ENCODE measurements at regions not wholly inside any gene's neighbourhood (a gene's known extent, or its start where the extent isn't known, plus 50 kb on each side); places are given as distances from the start of the nearest gene placed in this dataset.

DNA sequence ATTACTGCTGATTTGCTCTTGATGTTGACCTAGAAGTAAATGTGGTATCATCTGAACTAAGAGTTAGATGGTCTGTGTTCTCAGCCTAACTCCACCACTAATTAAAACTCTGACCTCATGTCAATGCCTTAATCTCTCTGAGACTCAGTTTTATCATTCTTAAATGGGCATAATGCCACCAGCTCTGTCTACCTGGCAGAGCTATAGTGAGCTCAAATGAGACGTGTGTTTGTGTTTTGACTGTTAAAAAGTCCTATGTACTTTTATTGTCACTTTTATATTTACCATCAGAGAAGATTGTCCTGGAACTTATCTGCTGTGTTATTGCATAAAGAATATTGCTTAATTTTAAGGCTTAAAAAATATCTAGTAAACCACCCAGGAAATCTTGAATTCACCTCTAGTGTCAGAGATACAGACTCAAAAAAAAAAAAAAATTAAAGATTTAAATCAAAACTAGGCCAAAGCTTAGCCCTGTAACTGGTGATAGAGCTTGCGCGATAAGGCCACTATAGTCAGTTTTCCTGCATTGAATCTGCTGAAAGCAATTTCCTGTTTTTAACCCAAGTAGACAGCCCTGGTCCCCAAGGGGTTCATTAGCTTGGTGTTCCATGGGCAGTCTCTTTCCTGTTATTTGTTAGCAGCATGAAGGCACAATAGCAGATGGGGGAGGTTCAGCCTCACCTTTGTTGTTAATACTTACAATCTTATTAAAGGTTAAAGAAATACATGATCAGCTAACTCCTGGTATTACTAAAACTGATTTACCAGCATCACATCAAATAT is 261.8 kb downstream of the ATP23 start:
- no peak for DNase-seq

DNA sequence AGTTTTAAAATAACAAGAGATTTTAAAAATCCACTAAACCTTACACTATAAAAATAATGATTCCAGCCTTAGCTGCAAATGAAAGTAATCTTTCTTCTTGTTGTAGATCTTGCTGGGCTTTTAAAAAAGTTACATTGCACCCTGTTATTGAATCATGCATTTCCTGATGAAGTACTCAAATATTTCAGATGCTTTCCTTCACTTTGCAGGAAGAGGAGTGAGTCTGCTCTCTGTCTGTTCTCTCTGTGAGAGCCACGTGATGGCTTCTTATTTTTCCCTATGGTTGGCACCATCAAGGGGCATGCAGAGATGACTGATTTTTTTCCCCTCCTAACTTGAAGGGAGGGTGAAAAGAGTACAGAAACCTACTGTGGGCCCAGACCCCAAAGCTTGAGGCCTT is 262.7 kb downstream of the ATP23 start:
- DNase-seq: no peak

DNA sequence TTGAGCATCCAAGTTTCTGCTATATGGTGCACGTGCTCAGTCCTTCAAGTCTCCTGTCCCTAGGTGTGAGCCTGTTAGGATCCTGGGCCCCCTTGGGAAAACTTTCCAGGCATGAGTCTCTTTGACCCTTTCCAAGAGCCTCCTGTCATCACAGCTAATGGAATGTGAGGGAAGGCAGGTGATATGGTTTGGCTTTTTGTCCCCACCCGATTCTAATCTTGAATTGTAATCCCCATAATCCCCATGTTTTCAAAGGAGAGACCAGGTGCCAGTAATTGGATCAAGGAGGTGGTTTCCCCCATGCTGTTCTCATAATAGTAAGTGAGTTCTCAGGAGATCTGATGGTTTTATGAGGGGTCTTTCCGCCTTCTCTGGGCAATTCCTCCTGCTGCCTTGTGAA is 265.5 kb downstream of the ATP23 start:
- DNase-seq: no peak

DNA sequence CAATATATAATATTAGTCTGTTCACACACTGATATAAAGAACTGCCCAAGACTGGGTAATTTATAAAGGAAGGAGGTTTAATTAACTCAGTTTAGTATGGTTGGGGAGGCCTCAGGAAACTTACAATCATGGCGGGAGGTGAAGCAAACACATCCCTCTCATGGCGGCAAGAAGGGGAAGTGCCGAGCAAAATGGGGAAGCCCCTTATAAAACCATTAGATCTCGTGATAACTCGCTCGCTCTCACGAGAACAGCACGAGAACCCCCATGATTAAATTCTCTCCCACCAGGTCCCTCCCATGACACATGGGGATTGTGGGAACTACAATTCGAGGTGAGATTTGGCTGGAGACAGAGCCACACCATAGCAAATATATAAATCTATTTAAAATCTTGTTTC is 269.8 kb downstream of the ATP23 start:
- DNase-seq: no peak

DNA sequence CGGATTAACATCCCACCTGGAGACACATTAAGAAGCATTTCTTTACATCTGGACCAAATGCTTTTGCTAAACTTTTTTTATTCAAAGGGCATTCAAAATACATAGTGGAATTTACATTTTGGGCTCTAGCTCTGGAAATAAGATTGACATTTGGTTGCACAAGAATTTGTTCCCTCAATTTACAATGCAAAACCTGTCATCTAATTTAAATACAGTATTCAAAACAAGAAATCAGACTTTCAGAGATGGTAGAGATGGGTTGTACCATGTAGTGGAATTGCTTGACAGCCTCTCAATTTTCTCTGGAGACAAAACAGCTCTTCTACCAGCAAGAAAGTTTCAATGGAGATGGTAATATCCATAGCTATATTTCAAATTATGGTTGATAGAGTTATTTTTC is 275.8 kb downstream of the ATP23 start:
- no peak for DNase-seq

DNA sequence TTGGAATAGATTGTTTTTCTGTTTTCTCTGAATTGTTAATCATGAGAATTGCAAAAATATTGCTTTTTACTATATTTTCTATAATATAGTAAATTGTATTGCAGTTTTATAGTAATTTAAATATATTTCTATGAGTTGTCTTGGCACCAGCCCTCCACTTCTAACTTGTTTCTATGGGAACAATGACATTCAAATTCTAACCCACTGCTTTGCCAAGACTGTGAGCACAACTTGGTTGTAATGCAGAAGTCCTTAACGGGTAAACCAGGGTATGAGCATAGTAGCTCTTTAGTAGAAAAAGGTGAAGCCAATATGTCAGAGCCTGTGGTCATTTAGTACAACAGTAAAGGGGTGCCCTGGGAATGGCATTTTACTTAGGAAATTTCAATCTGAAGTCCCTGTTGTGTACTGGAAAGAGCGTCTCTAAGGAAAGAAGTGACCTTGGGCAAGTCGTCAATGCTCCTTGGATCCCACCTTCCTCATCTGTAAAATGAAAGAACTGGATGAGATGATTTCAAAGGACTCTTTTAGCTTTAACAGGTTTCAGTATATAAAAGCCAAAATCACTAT is 283.3 kb downstream of the ATP23 start:
- no peak for DNase-seq

DNA sequence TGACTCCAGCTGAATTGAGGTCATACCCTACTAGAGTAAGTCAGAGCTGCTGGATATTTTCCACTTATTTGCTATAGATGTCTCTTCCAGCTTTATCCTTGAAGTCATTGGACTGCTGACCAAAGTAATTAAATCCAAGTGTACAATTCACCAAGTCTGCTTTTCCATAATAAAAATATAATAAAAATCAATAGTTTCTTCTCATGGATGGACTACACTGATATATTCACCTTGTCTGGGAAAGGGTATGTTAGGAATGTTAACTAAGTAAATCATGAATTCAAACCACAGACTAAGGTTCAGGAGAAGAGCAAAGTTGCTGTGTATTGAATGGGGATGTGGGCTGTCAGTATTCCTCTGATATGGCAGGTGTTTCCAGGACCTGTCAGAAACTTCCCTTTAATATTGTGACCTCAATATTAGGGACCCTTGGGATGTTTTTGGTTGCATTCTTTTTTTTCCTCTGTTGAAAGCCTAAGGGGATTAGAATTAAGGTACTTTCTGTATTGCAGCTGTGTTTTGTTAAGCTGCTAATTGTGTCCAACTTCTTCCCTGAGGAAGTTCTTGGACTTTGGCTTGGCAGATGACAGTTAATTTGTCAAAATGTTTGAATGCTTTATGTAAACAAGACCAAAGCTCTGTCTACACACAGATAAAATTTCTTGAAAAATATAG is 284.0 kb downstream of the ATP23 start:
- DNase-seq: no peak

DNA sequence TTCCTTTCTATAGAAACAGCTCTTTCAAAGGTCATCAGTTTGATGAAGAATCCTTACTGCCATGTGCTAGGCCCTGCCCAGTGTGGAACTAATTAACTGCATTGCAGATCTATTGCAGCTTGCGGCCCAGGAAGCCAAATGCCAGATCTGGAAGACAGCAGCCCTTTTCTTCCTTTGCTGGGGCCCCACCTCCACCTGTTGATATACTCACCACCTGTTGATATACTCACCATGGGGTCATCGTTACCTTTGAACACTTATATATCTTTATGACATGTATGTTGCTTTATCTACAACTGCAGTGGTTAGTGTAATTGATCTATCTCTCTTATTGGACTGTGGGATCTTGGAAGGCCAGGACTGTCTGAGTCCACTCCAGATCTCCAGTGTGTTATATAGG is 292.5 kb downstream of the ATP23 start:
- no peak for DNase-seq

DNA sequence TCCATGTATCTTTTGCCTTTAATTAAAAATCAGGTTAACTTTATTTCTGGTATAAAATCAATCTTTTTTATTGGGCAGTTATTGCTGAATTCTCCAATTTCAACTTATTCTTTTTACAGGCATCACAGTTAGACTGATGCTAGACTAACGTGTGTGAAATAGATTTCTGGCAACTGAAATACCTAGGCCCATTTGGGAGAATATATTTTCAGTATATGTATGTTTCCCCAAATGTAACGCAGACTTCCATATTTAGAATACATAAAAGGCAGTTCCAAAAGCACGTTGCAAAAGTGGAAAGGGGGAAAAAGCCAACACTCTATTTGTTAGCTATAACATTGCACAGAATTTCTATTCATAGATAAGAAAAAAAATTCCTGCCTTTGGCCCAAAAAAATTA is 297.0 kb downstream of the ATP23 start:
- DNase-seq: no peak

DNA sequence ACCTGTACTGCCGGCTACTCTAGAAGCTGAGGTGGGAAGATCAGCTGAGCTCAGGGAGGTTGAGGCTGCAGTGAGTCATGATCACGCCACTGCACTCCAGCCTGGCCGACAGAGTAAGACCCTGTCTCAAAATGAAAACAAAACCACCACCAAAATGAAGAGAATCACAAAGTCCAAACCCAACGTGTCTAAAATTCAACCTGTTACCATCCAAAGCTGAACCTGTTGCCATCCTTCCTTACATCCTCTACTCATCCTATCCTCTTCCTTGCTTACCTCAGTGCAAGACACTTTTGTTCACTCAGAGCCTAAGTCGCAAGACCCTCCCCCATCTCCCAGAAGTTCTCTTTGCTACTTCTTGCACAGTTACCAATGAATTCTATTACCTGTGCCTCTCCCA is 299.7 kb downstream of the ATP23 start:
- no peak for DNase-seq

DNA sequence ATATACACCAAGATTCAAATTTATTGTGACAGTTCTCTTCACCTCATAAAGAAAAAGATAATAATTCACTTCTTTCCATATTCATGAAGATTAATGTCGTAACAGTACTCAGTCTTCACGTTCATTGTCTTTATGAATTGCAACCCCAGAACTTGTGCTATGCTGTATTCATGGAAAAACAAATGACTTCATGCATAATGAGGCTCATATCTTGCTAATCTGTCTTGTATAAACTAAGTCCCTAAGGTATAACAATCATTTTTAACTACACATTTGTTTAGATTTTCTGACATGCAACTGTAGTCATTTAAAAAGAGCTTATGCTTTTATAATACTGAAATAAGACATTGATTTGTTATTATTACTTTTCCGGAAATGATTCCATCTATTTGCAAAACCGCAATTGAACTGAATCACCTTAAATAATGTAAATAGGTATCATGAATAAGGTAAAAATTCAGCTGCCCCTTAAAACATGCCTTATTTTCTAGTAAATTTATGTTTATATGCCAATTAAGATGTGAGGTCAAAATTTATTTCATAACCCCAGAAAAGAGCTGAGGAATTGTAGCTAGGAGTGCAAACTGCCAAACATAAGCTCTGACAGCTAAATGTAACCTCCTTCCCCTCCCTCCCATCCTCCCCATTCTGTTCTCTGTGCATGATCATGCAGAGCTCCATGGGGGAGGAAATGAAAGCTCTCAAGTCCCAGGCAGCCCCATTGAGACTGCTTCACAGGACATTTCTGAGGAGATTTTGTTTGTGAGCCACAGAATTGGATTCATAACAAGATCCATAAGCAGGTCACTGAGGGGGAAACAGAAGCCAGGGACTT is 301.6 kb downstream of the ATP23 start:
- no peak for DNase-seq

DNA sequence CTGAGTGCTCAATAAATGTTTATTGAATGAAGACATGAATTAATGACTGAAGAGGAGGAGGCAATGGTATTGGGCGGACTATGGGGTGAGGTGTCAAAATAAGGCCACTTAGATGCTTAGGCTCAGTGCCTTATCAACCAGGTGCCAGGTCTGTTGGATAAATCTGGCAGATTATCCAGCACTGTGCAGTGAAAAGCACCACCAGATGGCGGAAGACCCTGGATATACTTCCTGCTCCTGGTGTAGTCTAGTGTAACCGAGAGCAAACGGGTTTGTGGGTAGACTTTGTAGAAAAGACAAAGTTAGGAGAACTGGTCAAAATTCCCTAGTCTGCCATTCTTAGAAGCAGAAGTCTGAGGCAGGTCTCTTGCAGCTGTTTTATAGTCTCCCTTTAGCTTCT is 306.3 kb downstream of the ATP23 start:
- DNase-seq: no peak

DNA sequence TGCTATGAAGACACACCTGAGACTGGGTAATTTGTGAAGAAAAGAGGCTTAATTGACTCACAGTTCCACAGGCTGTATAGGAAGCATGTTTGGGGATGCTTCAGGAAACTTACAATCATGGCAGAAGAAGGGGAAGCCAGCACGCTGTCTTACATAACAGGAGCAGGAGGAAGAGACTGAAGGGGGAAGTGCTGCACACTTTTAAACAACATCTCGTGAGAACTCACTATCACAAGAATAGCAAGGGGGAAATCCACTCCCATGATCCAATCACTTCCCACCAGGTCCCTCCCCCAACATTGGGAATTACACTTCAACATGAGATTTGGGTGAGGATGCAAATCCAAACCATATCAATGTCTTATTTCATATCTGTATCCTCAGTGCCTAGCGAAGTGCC is 307.2 kb downstream of the ATP23 start:
- DNase-seq: peak in 1 of 3 donors; percentile 1

DNA sequence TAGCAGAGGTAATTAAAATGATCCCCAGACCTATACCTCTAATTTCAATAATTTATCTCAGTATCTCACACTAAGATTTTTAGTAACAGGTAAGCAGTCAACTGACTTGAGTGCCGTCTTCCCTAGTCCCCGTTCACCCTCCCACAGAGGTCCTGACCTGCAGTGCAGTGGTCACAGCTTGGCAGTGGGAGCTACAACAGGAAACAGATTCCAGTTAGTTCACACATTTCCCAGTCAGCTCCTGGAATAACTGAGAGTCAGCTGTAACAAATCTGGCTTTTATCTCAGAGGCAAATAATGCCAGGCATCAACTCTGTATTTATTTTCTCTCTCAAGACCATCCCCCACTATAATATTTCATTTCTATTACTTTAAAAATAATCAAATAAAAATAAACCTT is 308.2 kb downstream of the ATP23 start:
- no peak for DNase-seq

DNA sequence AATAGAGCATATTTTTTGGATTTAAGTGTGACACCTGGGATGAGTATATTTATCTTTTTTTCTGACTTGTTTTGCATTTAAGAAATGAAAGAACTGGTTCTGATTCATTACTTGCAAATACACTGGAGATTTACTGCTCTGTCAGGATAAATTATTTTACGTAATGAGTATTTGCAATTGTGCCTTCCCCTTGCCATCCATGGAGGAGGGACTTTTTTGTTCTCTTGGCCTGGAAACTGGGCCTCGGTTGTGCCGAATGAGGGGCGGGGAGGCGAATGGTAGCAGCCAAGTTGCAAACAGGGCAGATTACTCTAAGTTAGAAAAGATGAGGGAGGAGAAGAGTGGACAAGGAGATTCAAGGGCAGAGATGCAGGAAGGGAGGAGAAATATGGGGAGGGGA is 308.7 kb downstream of the ATP23 start:
- no peak for DNase-seq

DNA sequence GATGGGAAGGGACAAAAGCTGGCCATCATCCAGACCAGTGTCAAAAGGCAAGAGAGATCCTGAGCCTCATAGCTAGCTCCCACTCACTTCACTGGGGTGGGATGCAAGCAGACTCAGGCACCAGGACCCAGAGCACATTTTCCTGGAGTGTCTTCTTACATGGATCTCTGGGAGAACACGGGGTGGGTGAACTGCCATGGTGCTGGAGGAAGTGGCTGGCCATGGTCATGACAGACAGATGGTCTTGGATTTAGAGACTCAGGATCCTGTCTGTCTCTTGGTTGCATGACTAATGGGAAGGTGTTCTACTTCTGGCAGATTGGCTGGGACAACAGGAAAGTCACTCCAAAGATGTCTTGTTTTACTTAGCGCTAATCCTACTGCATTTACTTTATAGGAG is 311.5 kb downstream of the ATP23 start:
- no peak for DNase-seq

DNA sequence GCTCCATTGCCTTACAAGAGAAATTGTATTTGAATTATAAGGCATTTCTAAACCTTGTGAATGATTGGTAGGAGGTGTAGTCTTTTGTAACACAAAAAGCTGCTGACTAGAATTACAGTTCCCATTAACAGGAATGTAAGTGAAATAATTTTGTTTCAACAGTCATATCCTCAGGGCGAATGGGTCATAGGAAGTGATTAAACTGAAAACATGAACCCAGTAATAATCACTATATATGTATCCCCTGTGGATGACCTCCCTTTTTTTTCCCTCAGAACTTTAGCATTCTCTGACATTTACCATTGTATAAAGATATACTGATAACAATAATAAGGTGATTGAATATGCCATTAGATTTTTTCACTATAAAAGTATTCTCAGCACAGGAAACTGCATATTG is 312.3 kb downstream of the ATP23 start:
- no peak for DNase-seq

DNA sequence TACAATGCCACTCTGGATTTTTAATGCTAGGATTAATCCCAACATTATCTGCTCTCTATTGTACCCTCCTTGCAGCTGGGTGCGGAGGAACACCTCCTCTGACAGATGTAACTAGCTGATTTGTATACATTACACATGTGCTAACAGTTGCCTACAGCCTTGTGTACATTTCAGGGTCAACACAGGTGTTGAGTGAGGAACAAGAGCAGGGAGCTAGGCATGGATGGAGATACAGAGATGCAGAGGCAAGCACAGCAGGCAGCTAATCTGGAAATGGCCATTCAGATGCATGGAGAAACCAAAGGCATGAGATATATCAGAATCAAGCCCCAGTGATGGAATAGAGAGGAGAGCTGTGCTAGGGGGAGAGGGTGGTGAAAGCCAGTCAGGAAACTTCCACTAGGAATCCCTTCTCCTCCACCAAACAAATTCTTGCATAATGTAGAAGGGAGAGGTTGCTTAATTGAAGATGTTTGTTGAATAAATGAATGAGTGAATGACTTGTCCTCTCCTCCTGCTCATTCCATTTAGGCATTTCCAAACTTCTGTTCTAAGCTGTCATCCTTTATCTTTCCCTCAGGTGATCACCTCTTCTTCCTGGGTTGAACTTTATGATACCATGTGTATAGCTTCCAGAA is 313.2 kb downstream of the ATP23 start:
- DNase-seq: no peak

DNA sequence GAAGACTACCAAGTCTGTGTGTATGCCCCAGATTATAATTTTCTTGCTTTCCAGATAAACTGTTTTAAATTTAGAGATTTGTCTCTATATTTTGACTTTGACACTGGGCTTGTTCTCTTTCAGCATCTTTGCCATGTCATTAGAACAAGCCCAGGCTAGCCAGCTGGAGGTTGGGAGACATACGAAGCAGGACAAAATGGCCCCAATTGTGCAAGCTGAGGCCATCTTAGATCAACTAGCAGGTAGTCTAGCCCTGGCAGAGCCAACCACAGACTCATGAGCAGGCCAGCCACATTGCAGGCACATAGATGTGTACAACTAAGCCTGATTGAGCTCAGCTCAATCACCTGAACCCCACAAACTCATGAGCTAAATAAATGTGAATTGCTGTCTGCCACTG is 321.4 kb downstream of the ATP23 start:
- no peak for DNase-seq

DNA sequence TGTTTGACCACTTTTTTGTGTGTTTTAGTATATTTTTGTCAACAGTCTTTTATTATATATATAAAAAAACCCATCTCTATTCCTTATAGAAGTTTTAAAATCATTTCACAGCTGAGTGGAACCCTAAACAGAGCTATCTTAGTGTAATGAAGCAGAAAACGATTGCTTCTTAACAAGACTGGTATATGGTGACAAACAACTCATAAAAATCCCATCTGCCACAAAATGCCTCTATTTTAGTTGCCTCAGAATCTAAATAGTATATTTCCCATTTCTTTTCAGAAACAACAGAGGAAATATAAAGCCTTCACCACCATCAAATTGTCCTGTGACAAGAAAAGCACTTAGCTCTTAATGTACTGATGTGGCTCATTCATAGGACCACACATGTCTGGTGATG is 322.4 kb downstream of the ATP23 start:
- no peak for DNase-seq

DNA sequence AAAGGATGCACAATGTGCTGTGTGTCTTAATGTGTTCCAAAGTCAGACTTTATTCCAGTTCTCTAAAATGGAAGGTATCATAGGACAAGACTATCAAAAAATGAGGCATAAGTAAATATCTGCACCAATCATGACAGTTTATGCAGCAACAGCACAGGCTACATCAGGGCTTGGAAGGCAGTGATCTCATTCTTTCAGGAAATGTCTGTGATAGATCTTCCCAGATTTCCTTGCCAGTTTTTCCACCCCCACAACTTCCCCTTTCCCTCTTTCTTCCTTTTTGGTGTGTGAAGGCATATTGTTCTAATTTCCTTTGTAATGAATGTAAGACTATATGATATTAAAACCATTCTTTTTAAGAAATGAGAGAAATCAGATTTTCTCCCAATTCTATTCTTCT is 326.7 kb downstream of the ATP23 start:
- peak in 2 of 3 donors; percentile 0 to 1 for DNase-seq

DNA sequence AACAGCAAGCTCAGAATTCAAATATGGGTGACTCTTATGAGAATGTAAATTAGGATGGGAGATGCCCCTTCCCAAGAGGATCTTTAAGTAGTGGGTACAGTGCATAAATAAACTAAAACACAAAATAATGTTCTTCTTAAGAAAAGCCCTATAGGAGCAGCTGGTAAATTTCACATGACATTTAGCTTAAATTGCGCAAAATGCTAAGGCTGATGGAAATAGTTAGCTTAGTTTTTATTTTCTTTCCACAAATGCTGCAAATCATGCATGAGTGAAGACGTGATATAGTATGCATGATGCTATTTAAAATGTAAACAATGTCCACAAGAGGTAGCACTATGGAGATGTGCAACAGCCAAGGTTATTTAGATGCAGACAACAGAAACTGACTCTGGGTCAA is 328.1 kb downstream of the ATP23 start:
- no peak for DNase-seq

All from suppressor macrophage treated with lipopolysaccharide for 1 hour (primary cell).